ENCODE measurements at regions not wholly inside any gene's neighbourhood (a gene's known extent, or its start where the extent isn't known, plus 50 kb on each side); places are given as distances from the start of the nearest gene placed in this dataset.

- TF ChIP-seq CTCF (IDR thresholded peaks at IDR 0.05) (no peak), POLR2A (IDR thresholded peaks at IDR 0.05) (no peak), POLR2AphosphoS5 (IDR thresholded peaks at IDR 0.05) (no peak), EP300 (IDR thresholded peaks at IDR 0.05) (no peak)
These were observed 137.0 kb upstream of the ATP5MC3 start for GRCh38 chr2:175318542-175318941.
